HT1080 (cell line): ENCODE measurements at regions not wholly inside any gene's neighbourhood (a gene's known extent, or its start where the extent isn't known, plus 50 kb on each side); places are given as distances from the start of the nearest gene placed in this dataset.
"Not testable (repeated sequence)": the region's sequence is repeated elsewhere in the genome, so short reads cannot be mapped to it uniquely, and the experiment has no call there.

Experiments used
- DNase-seq: peaks from one replicate; pipeline ENCODE4 v3.0.0-alpha.2; 2015; ENCODE audit warnings: low read depth

GRCh38 chr16:79839466-79840341 lies 239.2 kb upstream of the MAF start:
- DNase-seq, result no peak

- no peak for DNase-seq
These were observed 238.1 kb upstream of the MAF start for GRCh38 chr16:79838496-79839259.

GRCh38 chr16:79836144-79836543 lies 235.6 kb upstream of the MAF start:
- DNase-seq, result no peak

- no peak for DNase-seq
These were observed 234.7 kb upstream of the MAF start for GRCh38 chr16:79835194-79835593.

- DNase-seq, result no peak
These were observed 234.2 kb upstream of the MAF start for GRCh38 chr16:79834720-79835119.

GRCh38 chr16:79834003-79834402 lies 233.5 kb upstream of the MAF start:
- not testable (repeated sequence) for DNase-seq

- DNase-seq, result no peak
These were observed 233.0 kb upstream of the MAF start for GRCh38 chr16:79833559-79833958.

- DNase-seq, result no peak
These were observed 226.4 kb upstream of the MAF start for GRCh38 chr16:79826732-79827475.

GRCh38 chr16:79825002-79825401 lies 224.5 kb upstream of the MAF start:
- no peak for DNase-seq

- DNase-seq, result no peak
These were observed 223.1 kb upstream of the MAF start for GRCh38 chr16:79823639-79824038.

GRCh38 chr16:79821911-79822310 lies 221.4 kb upstream of the MAF start:
- no peak for DNase-seq

- peak; percentile 7 for DNase-seq
These were observed 215.6 kb upstream of the MAF start for GRCh38 chr16:79816081-79816497.

GRCh38 chr16:79815049-79815448 lies 214.5 kb upstream of the MAF start:
- DNase-seq, result no peak

GRCh38 chr16:79814124-79814523 lies 213.6 kb upstream of the MAF start:
- no peak for DNase-seq

- DNase-seq, result no peak
These were observed 211.0 kb upstream of the MAF start for GRCh38 chr16:79811541-79811940.

GRCh38 chr16:79810449-79811189 lies 210.1 kb upstream of the MAF start:
- DNase-seq, result peak; percentile 27

- DNase-seq, result no peak
These were observed 208.8 kb upstream of the MAF start for GRCh38 chr16:79809376-79809775.

- no peak for DNase-seq
These were observed 208.2 kb upstream of the MAF start for GRCh38 chr16:79808731-79809130.

- no peak for DNase-seq
These were observed 206.2 kb upstream of the MAF start for GRCh38 chr16:79806757-79807156.

- DNase-seq, result no peak
These were observed 205.1 kb upstream of the MAF start for GRCh38 chr16:79805621-79806020.

GRCh38 chr16:79801646-79802045 lies 201.1 kb upstream of the MAF start:
- peak; percentile 67 for DNase-seq
